ENCODE measurements at regions not wholly inside any gene's neighbourhood (a gene's known extent, or its start where the extent isn't known, plus 50 kb on each side); places are given as distances from the start of the nearest gene placed in this dataset.
"Not testable (repeated sequence)": the region's sequence is repeated elsewhere in the genome, so short reads cannot be mapped to it uniquely, and the experiment has no call there.

- DNase-seq (ENCODE audit: low read depth) = no peak
Observed at GRCh38 chr4:124993838-124994237, 281.3 kb upstream of the ANKRD50 start.

DNA sequence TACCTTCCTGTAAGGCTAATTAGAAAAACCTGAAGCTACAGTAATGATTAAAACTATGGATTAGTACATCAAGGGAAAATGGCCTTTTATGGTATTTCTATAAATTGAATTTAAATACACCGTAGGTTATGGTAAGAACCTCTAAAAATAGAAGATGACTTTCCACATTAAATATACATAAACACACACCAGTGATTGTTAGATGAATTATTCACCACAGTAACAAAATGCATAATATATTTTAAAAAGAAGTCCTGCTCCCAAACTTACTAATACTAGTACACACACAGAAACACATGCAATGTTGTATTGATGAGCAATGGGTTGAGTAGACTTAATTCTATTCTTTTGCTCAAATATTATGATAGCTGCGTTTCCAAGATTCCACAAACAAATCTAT lies 277.9 kb upstream of the ANKRD50 start:
- DNase-seq (ENCODE audit: low read depth) = no peak

- peak; percentile 67 for DNase-seq (ENCODE audit: low read depth)
Observed at GRCh38 chr4:124980276-124980752, 267.8 kb upstream of the ANKRD50 start.

- not testable (repeated sequence) for DNase-seq (ENCODE audit: low read depth)
Observed at GRCh38 chr4:124978536-124978935, 266.0 kb upstream of the ANKRD50 start.

GRCh38 chr4:124977045-124977444 lies 264.5 kb upstream of the ANKRD50 start:
- no peak for DNase-seq (ENCODE audit: low read depth)

- DNase-seq (ENCODE audit: low read depth) = peak; percentile 61
Observed at GRCh38 chr4:124974152-124974551, 261.6 kb upstream of the ANKRD50 start.

DNA sequence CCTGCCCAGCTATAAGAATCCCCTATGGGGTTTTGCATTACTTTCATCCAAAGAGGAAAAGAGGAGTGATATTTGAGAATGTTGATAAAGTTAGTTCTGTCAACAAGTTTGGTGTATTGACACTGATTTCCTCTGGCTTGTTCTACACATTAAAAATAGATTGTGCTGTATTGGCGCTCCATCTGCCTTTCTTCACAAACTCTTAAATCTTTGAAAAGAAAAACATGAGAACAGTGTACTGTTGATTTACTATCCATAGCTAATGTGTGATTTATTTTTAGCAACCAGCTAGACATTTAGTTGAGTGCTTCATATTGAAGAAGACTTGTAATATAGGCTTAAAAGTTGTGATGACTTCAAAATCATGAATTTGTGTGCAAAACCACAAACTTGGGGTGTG lies 261.2 kb upstream of the ANKRD50 start:
- no peak for DNase-seq (ENCODE audit: low read depth)

- DNase-seq (ENCODE audit: low read depth) = peak; percentile 78
Observed at GRCh38 chr4:124970011-124970410, 257.5 kb upstream of the ANKRD50 start.

DNA sequence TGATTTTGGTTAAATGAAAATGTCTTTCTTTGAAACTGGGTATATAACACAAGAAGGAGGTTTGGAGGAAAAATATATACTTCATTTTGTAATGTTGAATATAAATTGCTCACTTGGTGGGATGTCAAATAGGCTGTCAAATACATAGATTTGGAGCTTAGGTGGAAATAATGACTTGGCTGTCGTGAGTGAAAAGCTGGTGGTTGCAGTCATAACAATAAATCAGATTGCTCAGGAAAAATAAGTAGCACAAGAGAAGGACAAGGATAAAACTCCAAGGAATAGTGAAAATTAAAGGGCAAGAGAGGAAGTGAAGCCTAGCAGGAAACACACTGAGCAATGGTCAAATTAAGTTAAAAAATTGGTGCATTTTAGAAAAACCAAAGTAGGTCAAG lies 253.0 kb upstream of the ANKRD50 start:
- DNase-seq (ENCODE audit: low read depth) = no peak

DNA sequence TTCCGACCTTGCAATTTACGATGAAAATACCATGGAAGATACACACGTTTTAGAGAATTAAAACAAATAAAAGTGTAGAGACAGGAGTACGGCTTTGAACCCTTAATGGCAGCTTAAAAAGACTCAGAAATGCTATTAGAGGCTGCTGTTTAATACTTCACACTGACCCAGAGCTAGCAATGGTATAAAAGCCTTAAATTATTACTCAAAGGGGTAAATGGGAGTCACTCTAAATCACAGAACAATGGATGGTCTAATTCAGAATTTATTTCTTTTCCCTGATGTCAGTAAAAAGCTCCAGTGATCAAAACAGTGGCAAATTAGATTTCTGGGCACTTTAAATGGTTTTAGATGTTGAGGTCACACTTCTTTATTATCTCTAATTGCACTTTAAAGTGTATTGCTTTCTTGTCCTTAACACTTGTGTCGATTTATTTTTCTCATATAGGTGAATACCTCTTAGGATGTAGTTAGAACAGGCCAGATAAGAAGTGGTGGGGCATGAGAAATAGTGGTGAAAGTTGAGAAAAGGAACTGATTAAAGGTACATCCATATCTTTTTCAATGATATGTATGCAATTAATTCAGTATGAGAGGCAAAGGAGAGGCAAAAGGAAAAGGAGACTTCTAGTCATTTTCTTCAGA lies 252.4 kb upstream of the ANKRD50 start:
- DNase-seq (ENCODE audit: low read depth) = no peak

DNA sequence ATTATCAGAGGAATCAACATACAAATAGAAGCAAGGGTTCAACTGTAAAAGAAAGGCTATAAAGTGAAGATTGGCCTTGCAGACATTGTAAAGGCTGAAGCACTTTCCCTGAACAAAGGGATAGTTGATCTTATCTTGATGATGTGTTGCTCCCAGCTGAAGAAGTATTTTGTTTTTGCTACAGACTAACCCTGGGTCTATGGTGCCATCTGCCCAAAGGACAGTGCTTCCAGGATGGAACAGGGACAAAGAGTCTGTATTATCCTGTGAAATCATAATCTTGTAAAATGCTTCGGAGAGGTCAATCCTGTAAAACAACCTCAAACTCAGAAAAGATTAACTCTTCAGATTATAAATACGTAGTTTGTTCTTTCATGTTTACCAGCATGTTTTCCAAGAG lies 251.7 kb upstream of the ANKRD50 start:
- no peak for DNase-seq (ENCODE audit: low read depth)

DNA sequence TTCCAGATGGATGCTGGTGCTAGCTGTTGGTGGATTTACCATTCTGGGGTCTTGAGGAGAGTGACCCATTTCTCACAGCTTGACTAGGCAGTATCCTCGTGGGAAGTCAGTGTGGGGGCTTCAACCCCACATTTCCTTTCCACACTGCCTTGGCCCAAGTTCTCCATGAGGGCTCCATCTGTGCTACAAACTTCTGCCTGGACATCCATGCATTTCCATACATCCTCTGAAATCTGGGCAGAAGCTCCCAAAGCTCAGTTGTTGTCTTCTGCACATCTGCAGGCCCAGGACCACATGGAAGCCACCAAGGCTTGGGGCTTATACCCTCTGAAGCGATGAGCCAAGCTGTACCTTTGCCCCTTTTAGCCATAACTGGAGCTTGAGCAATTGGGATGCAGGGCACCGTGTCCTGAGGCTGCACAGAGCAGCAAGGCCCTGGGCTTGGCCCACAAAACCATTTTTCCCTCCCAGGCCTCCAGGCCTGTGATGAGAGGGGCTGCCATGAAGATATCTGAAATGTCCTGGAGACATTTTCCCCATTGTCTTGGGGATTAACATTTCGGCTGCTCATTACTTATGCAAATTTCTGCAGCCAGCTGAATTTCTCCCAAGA lies 248.7 kb upstream of the ANKRD50 start:
- DNase-seq (ENCODE audit: low read depth) = no peak

- DNase-seq (ENCODE audit: low read depth) = no peak
Observed at GRCh38 chr4:124958847-124959246, 246.3 kb upstream of the ANKRD50 start.

- no peak for DNase-seq (ENCODE audit: low read depth)
Observed at GRCh38 chr4:124955476-124955875, 242.9 kb upstream of the ANKRD50 start.

DNA sequence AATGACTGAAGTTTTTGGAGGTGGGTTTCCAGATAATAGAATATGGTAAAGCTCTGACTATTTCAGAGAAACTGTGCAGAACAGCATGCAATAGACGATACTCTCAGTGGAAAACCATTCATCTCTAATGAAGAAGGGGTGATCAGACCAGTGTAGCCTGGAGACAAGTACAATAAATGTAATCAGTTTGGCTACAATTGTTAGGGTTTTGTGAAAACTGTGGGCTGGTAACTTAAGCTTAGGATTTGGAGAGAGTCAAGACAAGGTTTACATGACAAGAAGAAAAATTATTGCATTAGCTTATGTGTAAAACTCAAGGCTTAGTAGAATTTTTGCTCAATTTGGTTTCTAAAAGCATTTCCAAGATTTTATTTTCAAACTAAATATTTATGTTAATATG lies 241.5 kb upstream of the ANKRD50 start:
- DNase-seq (ENCODE audit: low read depth) = no peak

DNA sequence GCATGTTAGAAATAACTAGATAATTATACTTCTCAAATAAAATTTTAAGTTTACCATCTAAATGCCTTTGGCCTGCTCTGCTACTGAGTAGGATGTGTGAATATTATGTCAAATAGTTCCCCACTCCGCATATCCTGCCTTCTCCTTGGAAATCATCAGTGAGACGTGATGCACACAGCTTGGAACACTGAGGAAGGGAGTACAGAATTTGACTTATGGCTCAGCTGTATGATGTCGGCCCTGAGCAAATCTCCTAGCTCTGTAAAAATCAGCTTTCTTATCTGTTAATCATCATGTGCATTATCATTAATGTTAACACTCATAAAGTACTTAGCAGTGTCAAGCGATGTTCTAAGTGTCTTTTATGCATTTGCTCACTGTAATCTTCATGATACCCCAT lies 241.0 kb upstream of the ANKRD50 start:
- no peak for DNase-seq (ENCODE audit: low read depth)

DNA sequence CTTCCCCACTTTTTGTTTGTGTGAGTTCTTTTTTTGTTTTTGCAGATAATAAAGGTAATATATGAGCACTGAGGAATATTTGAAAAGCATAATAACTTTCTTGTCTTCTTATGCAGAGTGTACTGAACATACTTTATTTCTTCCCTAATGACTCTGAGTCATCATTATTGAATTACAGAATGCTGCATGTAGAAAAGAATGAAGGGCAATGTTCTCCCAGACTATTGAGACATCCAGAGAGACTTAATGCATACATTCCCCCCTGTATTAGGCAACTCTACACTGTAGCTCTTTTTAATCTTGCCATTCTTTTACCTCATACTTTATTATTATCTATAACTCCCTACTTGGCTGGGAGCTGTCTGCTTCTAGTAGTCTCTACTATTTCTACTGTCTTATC lies 240.5 kb upstream of the ANKRD50 start:
- peak; percentile 96 for DNase-seq (ENCODE audit: low read depth)

DNA sequence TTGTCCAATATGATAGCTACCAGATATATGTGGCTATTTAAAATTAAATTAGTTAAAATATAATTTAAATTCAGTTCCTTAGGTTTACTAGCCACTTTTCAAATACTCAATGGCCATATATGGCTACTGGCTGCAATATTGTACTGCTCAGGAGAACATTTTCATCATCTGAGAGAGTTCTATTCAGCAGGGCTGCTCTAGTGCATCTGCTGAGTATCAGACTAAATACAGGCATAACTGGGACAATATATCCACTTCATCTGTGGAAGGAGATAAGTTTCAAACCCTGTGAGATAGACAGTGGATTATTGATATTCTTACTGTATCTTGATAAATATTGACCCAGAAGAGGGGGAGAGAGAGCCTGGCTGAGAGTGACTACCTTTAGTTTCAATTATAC lies 240.1 kb upstream of the ANKRD50 start:
- no peak for DNase-seq (ENCODE audit: low read depth)

GRCh38 chr4:124948976-124949597 lies 236.6 kb upstream of the ANKRD50 start:
- peak; percentile 81 for DNase-seq (ENCODE audit: low read depth)

DNA sequence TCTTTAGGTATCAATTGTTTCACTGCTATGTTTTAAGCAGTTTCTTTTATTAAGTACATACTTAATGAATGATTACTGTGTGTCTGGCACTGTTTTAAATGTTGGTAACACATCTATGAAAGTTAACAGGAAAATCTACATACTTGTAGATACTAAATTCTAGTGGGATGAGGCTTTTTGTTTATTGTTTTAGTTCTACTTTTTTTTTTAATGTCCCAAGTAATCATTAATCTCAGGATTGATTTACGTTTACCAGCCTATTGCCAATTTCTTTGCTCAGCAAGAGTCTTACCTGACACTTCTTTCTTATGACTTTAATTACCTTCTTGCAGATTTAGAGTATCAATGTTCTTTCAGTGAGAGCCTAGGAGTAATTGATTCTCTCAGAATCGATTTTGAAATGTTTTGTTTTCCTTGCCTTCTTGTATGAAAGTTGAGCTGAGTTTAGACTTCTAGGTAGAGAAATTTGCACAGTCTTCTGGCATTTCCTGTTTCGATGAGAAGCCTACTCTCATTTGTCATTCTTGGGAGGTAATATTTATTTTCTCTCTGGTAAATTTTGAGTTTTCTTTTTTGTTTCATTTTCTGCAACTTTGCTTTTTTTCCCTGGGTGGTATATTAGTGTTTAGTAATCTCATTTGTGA lies 235.2 kb upstream of the ANKRD50 start:
- peak; percentile 66 for DNase-seq (ENCODE audit: low read depth)

DNA sequence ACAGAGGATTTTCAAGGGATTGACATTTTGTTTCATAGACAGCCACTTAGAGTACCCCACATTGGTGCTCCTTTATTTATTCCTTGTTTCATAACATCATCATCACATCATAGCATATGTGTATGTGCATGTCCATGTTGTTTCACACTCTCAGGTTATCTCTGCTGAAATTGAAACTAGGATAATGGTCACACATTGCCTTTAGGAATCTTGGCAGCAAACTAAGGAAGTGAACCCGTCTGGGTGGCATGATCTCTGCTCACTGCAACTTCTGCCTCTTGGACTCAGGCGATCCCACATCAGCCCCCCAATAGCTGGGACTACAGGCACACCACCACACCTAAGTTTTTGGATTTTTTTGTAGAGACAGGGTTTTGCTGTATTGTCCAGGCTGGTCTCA lies 234.2 kb upstream of the ANKRD50 start:
- DNase-seq (ENCODE audit: low read depth) = no peak

DNA sequence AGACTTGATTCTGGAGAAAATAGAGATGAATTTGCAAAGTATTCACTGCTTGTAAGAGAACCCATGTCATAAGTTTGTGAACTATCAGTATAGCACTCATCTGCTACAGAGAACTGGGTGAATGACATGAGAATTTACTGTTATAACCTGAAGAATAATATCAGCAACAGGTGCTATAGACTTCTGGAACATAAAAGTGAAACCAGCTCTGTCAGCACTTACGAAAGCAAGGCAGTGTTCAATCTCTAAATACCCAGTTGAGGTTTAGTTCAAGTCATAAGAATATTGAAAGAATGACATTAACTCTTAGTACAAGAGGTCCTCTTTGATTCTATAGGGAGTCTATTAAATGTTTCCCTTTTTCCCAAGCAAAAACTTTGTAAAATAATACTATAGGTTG lies 232.9 kb upstream of the ANKRD50 start:
- no peak for DNase-seq (ENCODE audit: low read depth)

DNA sequence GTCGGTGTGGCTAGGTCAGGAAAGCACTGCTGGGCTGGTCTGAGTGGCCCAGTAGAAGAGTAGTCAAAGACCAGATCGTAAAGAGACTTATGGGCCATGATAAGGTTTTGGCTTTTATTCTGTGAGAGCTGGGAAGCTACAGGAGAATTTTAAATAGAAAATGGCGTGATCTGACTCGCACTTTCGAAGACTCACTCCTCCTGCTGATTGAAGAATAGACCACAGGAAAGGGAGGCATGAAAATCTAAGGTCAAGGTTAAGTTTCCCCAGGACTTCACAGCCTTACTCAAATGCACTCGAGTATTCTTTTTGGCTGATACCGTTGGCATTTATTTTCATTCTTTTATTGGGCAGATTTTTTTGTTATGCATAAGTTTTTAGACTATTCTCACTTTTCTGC lies 231.4 kb upstream of the ANKRD50 start:
- DNase-seq (ENCODE audit: low read depth) = no peak
